ENCODE measurements at regions not wholly inside any gene's neighbourhood (a gene's known extent, or its start where the extent isn't known, plus 50 kb on each side); places are given as distances from the start of the nearest gene placed in this dataset.

GRCh38 chr18:37913051-37913450 lies 347.5 kb upstream of the CELF4 start:
- POLR2A ChIA-PET, result no interaction called here

GRCh38 chr18:37902344-37902743 lies 336.7 kb upstream of the CELF4 start:
- CTCF ChIA-PET, result interaction anchor here (0.6 kb wide), 1 partner anchor 164 kb away, joined by 3 read pairs; no protein-coding TSS in a partner anchor
- no TSS peak for BruUV-seq (replicated peaks)

More at GRCh38 chr18:37913051-37913450, 347.5 kb upstream of the CELF4 start:
- CTCF ChIA-PET, result interaction anchor here (0.6 kb wide), 1 partner anchor 206 kb away, joined by 3 read pairs; no protein-coding TSS in a partner anchor
- Mint-ChIP-seq H3K27me3 (ENCODE audit: insufficient read depth, unreplicated experiment) (no peaks in the 10 kb centered on the region), H3K4me3 (ENCODE audit: unreplicated experiment) (no peak overlapping the region), H3K4me1 (ENCODE audit: insufficient read depth, unreplicated experiment) (no peaks in the 10 kb centered on the region), H3K36me3 (ENCODE audit: insufficient read depth, unreplicated experiment) (no peaks in the 10 kb centered on the region), H3K9me3 (ENCODE audit: unreplicated experiment) (no peaks in the 10 kb centered on the region), H3K27ac (ENCODE audit: low read depth, unreplicated experiment) (no peak overlapping the region)
- intact Hi-C loops (cut with micrococcal nuclease), result no loop called here
- no TSS peak for BruUV-seq (replicated peaks)
- no peak for DNase-seq (ENCODE audit: unreplicated experiment)
- no peak for TF ChIP-seq CTCF (IDR thresholded peaks at IDR 0.05; ENCODE audit: unreplicated experiment)

GRCh38 chr18:37900326-37900725 lies 334.7 kb upstream of the CELF4 start:
- no peaks in the 10 kb centered on the region for H3K4me1 Mint-ChIP-seq (ENCODE audit: insufficient read depth, unreplicated experiment)
- no peak for DNase-seq (ENCODE audit: unreplicated experiment)
- H3K9me3 Mint-ChIP-seq (ENCODE audit: unreplicated experiment), result no peaks in the 10 kb centered on the region
- no peak overlapping the region for H3K4me3 Mint-ChIP-seq (ENCODE audit: unreplicated experiment)
- H3K27ac Mint-ChIP-seq (ENCODE audit: low read depth, unreplicated experiment), result no peak overlapping the region
- no peak for TF ChIP-seq CTCF (IDR thresholded peaks at IDR 0.05; ENCODE audit: unreplicated experiment)
- intact Hi-C loops (cut with micrococcal nuclease), result no loop called here
- H3K36me3 Mint-ChIP-seq (ENCODE audit: insufficient read depth, unreplicated experiment), result no peaks in the 10 kb centered on the region
- no peaks in the 10 kb centered on the region for H3K27me3 Mint-ChIP-seq (ENCODE audit: insufficient read depth, unreplicated experiment)
- POLR2A ChIA-PET, result no interaction called here
- BruUV-seq (replicated peaks), result no TSS peak
- CTCF ChIA-PET, result no interaction called here

More at GRCh38 chr18:37902344-37902743, 336.7 kb upstream of the CELF4 start:
- Mint-ChIP-seq H3K9me3 (ENCODE audit: unreplicated experiment) (no peaks in the 10 kb centered on the region), H3K4me1 (ENCODE audit: insufficient read depth, unreplicated experiment) (no peaks in the 10 kb centered on the region), H3K4me3 (ENCODE audit: unreplicated experiment) (no peak overlapping the region), H3K27ac (ENCODE audit: low read depth, unreplicated experiment) (no peak overlapping the region), H3K27me3 (ENCODE audit: insufficient read depth, unreplicated experiment) (no peaks in the 10 kb centered on the region), H3K36me3 (ENCODE audit: insufficient read depth, unreplicated experiment) (no peaks in the 10 kb centered on the region)
- no peak for TF ChIP-seq CTCF (IDR thresholded peaks at IDR 0.05; ENCODE audit: unreplicated experiment)
- DNase-seq (ENCODE audit: unreplicated experiment), result no peak
- intact Hi-C loops (cut with micrococcal nuclease), result no loop called here
- POLR2A ChIA-PET, result no interaction called here

GRCh38 chr18:37889963-37890362 lies 324.4 kb upstream of the CELF4 start:
- CTCF ChIA-PET, result no interaction called here
- no peak for TF ChIP-seq CTCF (IDR thresholded peaks at IDR 0.05; ENCODE audit: unreplicated experiment)
- no TSS peak for BruUV-seq (replicated peaks)
- H3K9me3 Mint-ChIP-seq (ENCODE audit: unreplicated experiment), result no peaks in the 10 kb centered on the region
- intact Hi-C loops (cut with micrococcal nuclease), result no loop called here
- no peak for DNase-seq (ENCODE audit: unreplicated experiment)
- no peak overlapping the region for H3K27ac Mint-ChIP-seq (ENCODE audit: low read depth, unreplicated experiment)
- POLR2A ChIA-PET, result no interaction called here
- no peak overlapping the region for H3K4me3 Mint-ChIP-seq (ENCODE audit: unreplicated experiment)
- no peaks in the 10 kb centered on the region for H3K36me3 Mint-ChIP-seq (ENCODE audit: insufficient read depth, unreplicated experiment)
- peaks cover 8% of the 10 kb centered on the region for H3K27me3 Mint-ChIP-seq (ENCODE audit: insufficient read depth, unreplicated experiment)
- H3K4me1 Mint-ChIP-seq (ENCODE audit: insufficient read depth, unreplicated experiment), result no peaks in the 10 kb centered on the region

Measured in MCF 10A (cell line).